Neural progenitor cell (in vitro differentiated cells): ENCODE measurements at regions not wholly inside any gene's neighbourhood (a gene's known extent, or its start where the extent isn't known, plus 50 kb on each side); places are given as distances from the start of the nearest gene placed in this dataset.

ENCODE experiments used
- DNase-seq: peaks from one replicate; pipeline ENCODE4 v3.0.0-alpha.2; 2016; ENCODE audit warnings: low spot score
- H2AFZ ChIP-seq: fragments of 200-600 bp; sonication (generic); replicated peaks from 2 replicates; pipeline ENCODE4 v1.6.1; 2016; ENCODE audit warnings: antibody characterized with exemption
- H3F3A ChIP-seq: fragments of 200-600 bp; sonication (generic); 2 replicates; pipeline ENCODE4 v1.6.1; 2016; ENCODE audit warnings: antibody characterized with exemption, low read depth
- H3K27ac ChIP-seq: fragments of 200-600 bp; sonication (generic); 2 replicates; pipeline ENCODE4 v1.5.1; 2016; ENCODE audit warnings: mild to moderate bottlenecking
- H3K27me3 ChIP-seq: fragments of 200-600 bp; sonication (generic); 2 replicates; pipeline ENCODE4 v1.6.1; 2016; ENCODE audit warnings: mild to moderate bottlenecking, moderate library complexity
- H3K36me3 ChIP-seq: fragments of 200-600 bp; sonication (generic); 2 replicates; pipeline ENCODE4 v1.5.1; 2016
- H3K4me1 ChIP-seq: fragments of 200-600 bp; sonication (generic); 2 replicates; pipeline ENCODE4 v1.6.1; 2016; ENCODE audit warnings: mixed run types
- H3K4me2 ChIP-seq: fragments of 200-600 bp; sonication (generic); 2 replicates; pipeline ENCODE4 v1.6.1; 2016
- H3K4me3 ChIP-seq: fragments of 200-600 bp; sonication (generic); 2 replicates; pipeline ENCODE4 v1.5.1; 2016
- H3K79me2 ChIP-seq: fragments of 200-600 bp; sonication (generic); 2 replicates; pipeline ENCODE4 v1.6.1; 2016; ENCODE audit warnings: low read depth
- H3K9ac ChIP-seq: fragments of 200-600 bp; sonication (generic); 2 replicates; pipeline ENCODE4 v1.6.1; 2016
- H3K9me3 ChIP-seq: fragments of 200-600 bp; sonication (generic); 2 replicates; pipeline ENCODE4 v1.5.1; 2016; ENCODE audit warnings: low read depth
- H4K20me1 ChIP-seq: fragments of 200-600 bp; sonication (generic); 2 replicates; pipeline ENCODE4 v1.6.1; 2016; ENCODE audit warnings: low read depth
- H3K27ac Mint-ChIP-seq: 3 replicates; pipeline ENCODE4 v1.8.0; 2021; ENCODE audit warnings: mixed read lengths
- H3K27me3 Mint-ChIP-seq: 2 replicates; pipeline ENCODE4 v1.8.0; 2022; ENCODE audit warnings: low read depth, mild to moderate bottlenecking, inconsistent platforms, moderate library complexity, mixed read lengths; ENCODE audit not compliant: insufficient read depth
- H3K36me3 Mint-ChIP-seq: 3 replicates; pipeline ENCODE4 v1.8.0; 2021; ENCODE audit warnings: mixed read lengths
- H3K4me1 Mint-ChIP-seq: 3 replicates; pipeline ENCODE4 v1.8.0; 2021; ENCODE audit warnings: mixed read lengths
- H3K4me3 Mint-ChIP-seq: 3 replicates; pipeline ENCODE4 v1.8.0; 2021; ENCODE audit warnings: mild to moderate bottlenecking, moderate library complexity, mixed read lengths
- H3K9me3 Mint-ChIP-seq: 3 replicates; pipeline ENCODE4 v1.8.0; 2020; ENCODE audit warnings: mixed read lengths
- CTCF ChIP-seq: fragments of 200-600 bp; sonication (generic); IDR thresholded peaks from 2 replicates; pipeline ENCODE4 v1.5.1; 2017; ENCODE audit warnings: antibody characterized with exemption, mild to moderate bottlenecking
- EZH2 ChIP-seq: fragments of 200-600 bp; sonication (generic); IDR thresholded peaks from 2 replicates; pipeline ENCODE4 v1.6.1; 2017; ENCODE audit warnings: antibody characterized with exemption, mild to moderate bottlenecking, moderate library complexity
- EZH2phosphoT487 ChIP-seq: fragments of 200-600 bp; sonication (generic); IDR thresholded peaks from 2 replicates; pipeline ENCODE4 v1.6.1; 2017; ENCODE audit warnings: antibody characterized with exemption

DNA sequence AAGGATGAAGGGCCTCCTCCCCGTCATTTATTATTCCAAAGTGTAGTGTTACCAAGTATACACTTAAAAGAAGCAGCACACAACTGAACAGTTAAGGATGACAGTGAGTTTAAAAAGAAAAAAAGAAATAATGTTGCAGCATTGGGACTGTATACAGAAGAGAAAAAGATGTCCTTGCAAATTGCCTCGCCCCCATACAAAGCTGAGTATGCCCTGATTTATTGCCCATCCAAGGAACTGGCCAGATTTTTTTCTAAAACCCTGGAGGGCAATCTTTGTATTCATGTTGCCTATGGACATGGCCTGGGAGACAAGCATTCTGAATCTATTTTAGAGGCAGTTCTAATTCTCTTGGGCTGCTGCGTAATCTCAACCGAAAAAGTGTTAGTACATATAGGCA is 182.7 kb upstream of the NR4A3 start:
- Histone ChIP-seq H2AFZ (no peak overlapping the region), H3K9ac (no peak overlapping the region), H3K79me2 (no peaks in the 10 kb centered on the region), H3K36me3 (no peaks in the 10 kb centered on the region), H3K27me3 (no peaks in the 10 kb centered on the region), H3K27ac (no peak overlapping the region), H3F3A (no peaks in the 10 kb centered on the region), H3K4me1 (no peaks in the 10 kb centered on the region), H3K9me3 (no peaks in the 10 kb centered on the region), H4K20me1 (no peaks in the 10 kb centered on the region), H3K4me2 (no peak overlapping the region), H3K4me3 (no peak overlapping the region)
- DNase-seq: no peak
- no peaks in the 10 kb centered on the region for H3K36me3 Mint-ChIP-seq
- no peaks in the 10 kb centered on the region for H3K4me1 Mint-ChIP-seq
- H3K27ac Mint-ChIP-seq: no peak overlapping the region
- no peaks in the 10 kb centered on the region for H3K27me3 Mint-ChIP-seq
- H3K4me3 Mint-ChIP-seq: no peak overlapping the region
- no peak for TF ChIP-seq CTCF
- no peak for TF ChIP-seq EZH2phosphoT487
- TF ChIP-seq EZH2: no peak
- H3K9me3 Mint-ChIP-seq: peaks cover 10% of the 10 kb centered on the region

DNA sequence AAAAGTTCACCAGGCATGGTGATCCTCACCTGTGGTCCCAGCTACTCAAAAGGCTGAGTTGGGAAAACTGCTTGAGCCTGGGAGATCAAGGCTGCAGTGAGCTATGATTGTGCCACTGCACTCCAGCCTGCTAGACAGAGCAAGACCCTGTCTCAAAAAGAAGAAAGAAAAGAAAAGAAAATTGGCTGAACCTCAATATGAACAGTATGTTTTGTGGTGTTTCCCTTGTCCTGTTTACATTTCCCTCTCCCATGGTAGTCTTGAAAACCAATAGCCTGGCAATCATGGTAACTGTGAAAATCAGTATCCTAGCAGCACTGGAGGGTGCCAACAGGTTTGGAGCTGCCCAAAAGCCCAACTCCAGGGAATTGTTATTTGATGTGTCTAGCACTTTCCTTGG is 174.1 kb upstream of the NR4A3 start:
- Mint-ChIP-seq H3K36me3 (no peaks in the 10 kb centered on the region), H3K27ac (no peak overlapping the region), H3K4me1 (no peaks in the 10 kb centered on the region), H3K27me3 (peaks cover 3% of the 10 kb centered on the region), H3K9me3 (peaks cover 3% of the 10 kb centered on the region), H3K4me3 (no peak overlapping the region)
- Histone ChIP-seq H3F3A (no peaks in the 10 kb centered on the region), H4K20me1 (no peaks in the 10 kb centered on the region), H3K9ac (no peak overlapping the region), H3K27me3 (no peaks in the 10 kb centered on the region), H3K4me3 (no peak overlapping the region), H3K4me1 (no peaks in the 10 kb centered on the region), H3K79me2 (no peaks in the 10 kb centered on the region), H2AFZ (no peak overlapping the region), H3K4me2 (no peak overlapping the region), H3K36me3 (no peaks in the 10 kb centered on the region), H3K9me3 (no peaks in the 10 kb centered on the region), H3K27ac (no peak overlapping the region)
- no peak for DNase-seq
- TF ChIP-seq CTCF (no peak), EZH2 (no peak), EZH2phosphoT487 (no peak)

GRCh38 chr9:99650187-99650874 is 171.4 kb upstream of the NR4A3 start:
- no peak overlapping the region for H3K27ac Mint-ChIP-seq
- no peaks in the 10 kb centered on the region for H3K36me3 Mint-ChIP-seq
- H3K4me2 ChIP-seq: no peak overlapping the region
- no peak overlapping the region for H3K4me3 Mint-ChIP-seq
- H3K36me3 ChIP-seq: no peaks in the 10 kb centered on the region
- H3K27ac ChIP-seq: no peak overlapping the region
- peaks cover 3% of the 10 kb centered on the region for H3K27me3 Mint-ChIP-seq
- H3K9ac ChIP-seq: no peak overlapping the region
- H3K79me2 ChIP-seq: no peaks in the 10 kb centered on the region
- no peaks in the 10 kb centered on the region for H3F3A ChIP-seq
- H2AFZ ChIP-seq: no peak overlapping the region
- TF ChIP-seq EZH2phosphoT487 (no peak), EZH2 (no peak), CTCF (no peak)
- no peak for DNase-seq
- no peaks in the 10 kb centered on the region for H3K4me1 ChIP-seq
- H4K20me1 ChIP-seq: no peaks in the 10 kb centered on the region
- no peak overlapping the region for H3K4me3 ChIP-seq
- H3K4me1 Mint-ChIP-seq: no peaks in the 10 kb centered on the region
- H3K27me3 ChIP-seq: no peaks in the 10 kb centered on the region
- no peaks in the 10 kb centered on the region for H3K9me3 ChIP-seq
- peaks cover 2% of the 10 kb centered on the region for H3K9me3 Mint-ChIP-seq
